Mesothelial cell of epicardium (in vitro differentiated cells): ENCODE measurements at regions not wholly inside any gene's neighbourhood (a gene's known extent, or its start where the extent isn't known, plus 50 kb on each side); places are given as distances from the start of the nearest gene placed in this dataset.

Experiments
- DNase-seq, 2 experiments: peaks; one replicate each; pipeline ENCODE4 v3.0.0; 2021; ENCODE audit warnings: low spot score in 2 of 2; ENCODE audit not compliant: unreplicated experiment in 2 of 2
- H3K27ac Mint-ChIP-seq: 2 replicates; pipeline ENCODE4 v1.8.0; 2021; ENCODE audit warnings: mixed read lengths
- H3K27me3 Mint-ChIP-seq: 2 replicates; pipeline ENCODE4 v1.8.0; 2021; ENCODE audit warnings: low read depth, mixed read lengths
- H3K36me3 Mint-ChIP-seq: 2 replicates; pipeline ENCODE4 v1.8.0; 2021; ENCODE audit warnings: mixed read lengths
- H3K4me1 Mint-ChIP-seq: 2 replicates; pipeline ENCODE4 v1.8.0; 2021; ENCODE audit warnings: mixed read lengths
- H3K4me3 Mint-ChIP-seq: 2 replicates; pipeline ENCODE4 v1.8.0; 2021; ENCODE audit warnings: mild to moderate bottlenecking, moderate library complexity, mixed read lengths
- H3K9me3 Mint-ChIP-seq: 2 replicates; pipeline ENCODE4 v1.8.0; 2021; ENCODE audit warnings: mixed read lengths
- CTCF ChIP-seq: fragments of 200-600 bp; sonication (generic); IDR thresholded peaks from one replicate; pipeline ENCODE4 v1.5.0; 2021; ENCODE audit warnings: antibody characterized with exemption; ENCODE audit not compliant: unreplicated experiment

GRCh38 chr10:129222436-129222835 is 244.6 kb upstream of the MGMT start:
- H3K27ac Mint-ChIP-seq, result no peak overlapping the region
- no peaks in the 10 kb centered on the region for H3K36me3 Mint-ChIP-seq
- DNase-seq, result no peak
- H3K27me3 Mint-ChIP-seq, result peaks cover 4% of the 10 kb centered on the region
- H3K4me3 Mint-ChIP-seq, result no peak overlapping the region
- no peak for TF ChIP-seq CTCF
- H3K9me3 Mint-ChIP-seq, result no peaks in the 10 kb centered on the region
- H3K4me1 Mint-ChIP-seq, result no peaks in the 10 kb centered on the region

DNA sequence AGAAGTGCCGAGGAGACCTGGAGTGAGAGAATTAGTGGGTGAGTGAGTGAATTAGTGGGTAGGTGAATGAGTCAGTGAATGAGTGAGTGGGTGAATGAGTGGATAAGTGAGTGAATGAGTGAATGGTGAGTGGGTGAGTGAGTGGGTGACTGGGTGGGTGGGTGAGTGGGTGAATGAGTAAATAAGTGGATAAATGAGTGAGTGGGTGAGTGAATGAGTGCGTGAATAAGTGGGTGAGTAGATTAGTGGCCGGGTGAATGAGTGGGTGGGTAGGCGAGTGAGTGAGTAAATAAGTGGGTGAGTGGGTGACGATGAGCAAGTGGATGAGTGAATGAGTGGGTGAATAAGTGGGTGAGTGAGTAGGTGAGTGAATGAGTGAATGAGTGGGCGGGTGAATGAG is 243.7 kb upstream of the MGMT start:
- Mint-ChIP-seq H3K27ac (no peak overlapping the region), H3K27me3 (peaks cover 7% of the 10 kb centered on the region), H3K4me1 (no peaks in the 10 kb centered on the region), H3K9me3 (no peaks in the 10 kb centered on the region), H3K36me3 (no peaks in the 10 kb centered on the region), H3K4me3 (no peak overlapping the region)
- TF ChIP-seq CTCF, result no peak
- DNase-seq, result no peak

- TF ChIP-seq CTCF, result no peak
- no peak for DNase-seq
- H3K27me3 Mint-ChIP-seq, result peaks cover 7% of the 10 kb centered on the region
- no peak overlapping the region for H3K4me3 Mint-ChIP-seq
- no peaks in the 10 kb centered on the region for H3K4me1 Mint-ChIP-seq
- no peaks in the 10 kb centered on the region for H3K36me3 Mint-ChIP-seq
- H3K27ac Mint-ChIP-seq, result no peak overlapping the region
- no peaks in the 10 kb centered on the region for H3K9me3 Mint-ChIP-seq
Measured at GRCh38 chr10:129224065-129224464, 243.0 kb upstream of the MGMT start.

GRCh38 chr10:129231821-129232220 is 235.2 kb upstream of the MGMT start:
- peaks cover 5% of the 10 kb centered on the region for H3K27me3 Mint-ChIP-seq
- H3K9me3 Mint-ChIP-seq, result no peaks in the 10 kb centered on the region
- H3K36me3 Mint-ChIP-seq, result no peaks in the 10 kb centered on the region
- TF ChIP-seq CTCF, result no peak
- H3K4me3 Mint-ChIP-seq, result no peak overlapping the region
- no peak for DNase-seq
- no peaks in the 10 kb centered on the region for H3K4me1 Mint-ChIP-seq
- H3K27ac Mint-ChIP-seq, result no peak overlapping the region

- Mint-ChIP-seq H3K36me3 (no peaks in the 10 kb centered on the region), H3K4me3 (no peak overlapping the region), H3K9me3 (no peaks in the 10 kb centered on the region), H3K27ac (no peak overlapping the region), H3K27me3 (peaks cover 2% of the 10 kb centered on the region), H3K4me1 (no peaks in the 10 kb centered on the region)
- DNase-seq, result no peak
- TF ChIP-seq CTCF, result no peak
Measured at GRCh38 chr10:129233351-129234148, 233.5 kb upstream of the MGMT start.
